ENCODE measurements at regions not wholly inside any gene's neighbourhood (a gene's known extent, or its start where the extent isn't known, plus 50 kb on each side); places are given as distances from the start of the nearest gene placed in this dataset.

GRCh38 chr4:128635141-128635954 is 174.2 kb upstream of the JADE1 start:
- TF ChIP-seq CTCF (IDR thresholded peaks at IDR 0.05) (no peak), POLR2A (IDR thresholded peaks at IDR 0.05) (no peak)

All from breast epithelium (tissue), 3 donors.